ENCODE measurements at regions not wholly inside any gene's neighbourhood (a gene's known extent, or its start where the extent isn't known, plus 50 kb on each side); places are given as distances from the start of the nearest gene placed in this dataset.

DNA sequence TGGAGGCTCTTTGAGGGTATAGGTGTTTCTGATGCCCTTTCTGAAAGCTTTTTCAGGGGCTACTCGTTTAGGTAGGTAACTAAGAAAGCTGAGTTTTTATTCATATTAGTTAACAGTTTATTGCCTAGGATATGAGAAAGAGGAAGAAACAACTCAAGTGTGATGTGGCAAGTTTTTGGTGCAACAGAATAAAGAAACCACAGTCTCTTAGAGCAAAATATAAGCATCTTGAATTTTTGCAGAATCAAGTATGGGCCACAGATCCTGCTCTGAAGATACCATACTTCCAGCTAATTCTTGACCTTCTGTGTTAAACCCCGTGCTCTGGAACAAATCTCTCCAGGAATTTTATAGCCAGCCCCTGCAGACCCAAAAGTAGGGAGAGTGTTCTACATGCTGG is 147.7 kb upstream of the SLC1A4 start:
- Histone ChIP-seq H3K4me1 (ENCODE audit: insufficient read depth, poor library complexity, severe bottlenecking) (peaks cover 27% of the 10 kb centered on the region), H3K9me3 (ENCODE audit: severe bottlenecking) (no peaks in the 10 kb centered on the region), H3K27ac (ENCODE audit: poor library complexity, severe bottlenecking) (no peak overlapping the region), H3K36me3 (ENCODE audit: low read depth) (no peaks in the 10 kb centered on the region), H3K4me3 (ENCODE audit: severe bottlenecking) (no peak overlapping the region), H3K27me3 (ENCODE audit: insufficient read depth, poor library complexity, severe bottlenecking) (no peaks in the 10 kb centered on the region)
- DNase-seq (ENCODE audit: low spot score) (no peak), ATAC-seq (ENCODE audit: low read depth) (no peak)
- TF ChIP-seq, protein P1, sequence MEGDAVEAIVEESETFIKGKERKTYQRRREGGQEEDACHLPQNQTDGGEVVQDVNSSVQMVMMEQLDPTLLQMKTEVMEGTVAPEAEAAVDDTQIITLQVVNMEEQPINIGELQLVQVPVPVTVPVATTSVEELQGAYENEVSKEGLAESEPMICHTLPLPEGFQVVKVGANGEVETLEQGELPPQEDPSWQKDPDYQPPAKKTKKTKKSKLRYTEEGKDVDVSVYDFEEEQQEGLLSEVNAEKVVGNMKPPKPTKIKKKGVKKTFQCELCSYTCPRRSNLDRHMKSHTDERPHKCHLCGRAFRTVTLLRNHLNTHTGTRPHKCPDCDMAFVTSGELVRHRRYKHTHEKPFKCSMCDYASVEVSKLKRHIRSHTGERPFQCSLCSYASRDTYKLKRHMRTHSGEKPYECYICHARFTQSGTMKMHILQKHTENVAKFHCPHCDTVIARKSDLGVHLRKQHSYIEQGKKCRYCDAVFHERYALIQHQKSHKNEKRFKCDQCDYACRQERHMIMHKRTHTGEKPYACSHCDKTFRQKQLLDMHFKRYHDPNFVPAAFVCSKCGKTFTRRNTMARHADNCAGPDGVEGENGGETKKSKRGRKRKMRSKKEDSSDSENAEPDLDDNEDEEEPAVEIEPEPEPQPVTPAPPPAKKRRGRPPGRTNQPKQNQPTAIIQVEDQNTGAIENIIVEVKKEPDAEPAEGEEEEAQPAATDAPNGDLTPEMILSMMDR (IDR thresholded peaks at IDR 0.05; ENCODE audit: poor library complexity, severe bottlenecking): no peak

DNA sequence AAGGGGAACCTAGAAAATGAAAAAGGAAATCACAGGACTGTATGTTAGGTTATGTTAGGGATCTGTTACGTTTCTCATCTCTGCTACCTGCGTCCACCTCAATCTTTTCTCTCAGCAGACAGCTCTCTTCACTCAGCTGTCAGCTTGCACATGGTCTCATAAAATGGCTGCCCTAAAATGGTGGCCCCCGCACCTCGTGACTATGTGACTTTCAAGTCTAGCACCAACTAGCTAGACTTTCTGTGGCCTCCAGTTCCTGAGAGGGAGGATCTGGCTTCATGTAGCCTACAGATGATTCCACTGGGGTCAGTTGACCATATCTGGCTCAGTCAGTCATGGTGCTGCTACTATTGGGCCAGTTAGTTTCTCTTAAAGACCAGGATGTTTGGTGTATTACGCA is 147.2 kb upstream of the SLC1A4 start:
- no peak for DNase-seq (ENCODE audit: low spot score)
- no peak overlapping the region for H3K27ac ChIP-seq (ENCODE audit: poor library complexity, severe bottlenecking)
- ATAC-seq (ENCODE audit: low read depth): no peak
- no peaks in the 10 kb centered on the region for H3K9me3 ChIP-seq (ENCODE audit: severe bottlenecking)
- H3K36me3 ChIP-seq (ENCODE audit: low read depth): no peaks in the 10 kb centered on the region
- no peaks in the 10 kb centered on the region for H3K27me3 ChIP-seq (ENCODE audit: insufficient read depth, poor library complexity, severe bottlenecking)
- peaks cover 27% of the 10 kb centered on the region for H3K4me1 ChIP-seq (ENCODE audit: insufficient read depth, poor library complexity, severe bottlenecking)
- TF ChIP-seq, protein P1 (IDR thresholded peaks at IDR 0.05; ENCODE audit: poor library complexity, severe bottlenecking): no peak
- no peak overlapping the region for H3K4me3 ChIP-seq (ENCODE audit: severe bottlenecking)

DNA sequence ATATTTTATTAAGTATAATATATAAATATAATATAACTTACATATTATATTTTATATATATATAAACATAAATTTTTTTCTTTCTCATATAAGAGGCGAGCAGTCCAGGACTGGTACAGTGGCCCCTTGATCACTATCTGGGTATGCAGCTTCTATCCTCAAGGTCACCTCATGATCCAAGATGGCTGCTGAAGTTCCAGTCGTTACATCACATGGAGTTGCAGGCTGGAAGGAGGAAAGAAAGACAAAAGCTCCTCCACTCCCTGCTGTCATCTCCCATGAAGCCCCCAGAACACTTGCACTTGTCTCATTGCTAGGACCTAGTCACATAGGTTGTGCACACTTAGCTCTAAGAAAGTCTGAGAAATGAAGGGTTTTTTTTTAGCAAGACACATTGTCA is 145.1 kb upstream of the SLC1A4 start:
- Histone ChIP-seq H3K9me3 (ENCODE audit: severe bottlenecking) (no peaks in the 10 kb centered on the region), H3K4me3 (ENCODE audit: severe bottlenecking) (no peak overlapping the region), H3K36me3 (ENCODE audit: low read depth) (no peaks in the 10 kb centered on the region), H3K4me1 (ENCODE audit: insufficient read depth, poor library complexity, severe bottlenecking) (peaks cover 9% of the 10 kb centered on the region), H3K27me3 (ENCODE audit: insufficient read depth, poor library complexity, severe bottlenecking) (no peaks in the 10 kb centered on the region), H3K27ac (ENCODE audit: poor library complexity, severe bottlenecking) (no peak overlapping the region)
- TF ChIP-seq, protein P1 (IDR thresholded peaks at IDR 0.05; ENCODE audit: poor library complexity, severe bottlenecking): no peak
- no peak for DNase-seq (ENCODE audit: low spot score)
- no peak for ATAC-seq (ENCODE audit: low read depth)

DNA sequence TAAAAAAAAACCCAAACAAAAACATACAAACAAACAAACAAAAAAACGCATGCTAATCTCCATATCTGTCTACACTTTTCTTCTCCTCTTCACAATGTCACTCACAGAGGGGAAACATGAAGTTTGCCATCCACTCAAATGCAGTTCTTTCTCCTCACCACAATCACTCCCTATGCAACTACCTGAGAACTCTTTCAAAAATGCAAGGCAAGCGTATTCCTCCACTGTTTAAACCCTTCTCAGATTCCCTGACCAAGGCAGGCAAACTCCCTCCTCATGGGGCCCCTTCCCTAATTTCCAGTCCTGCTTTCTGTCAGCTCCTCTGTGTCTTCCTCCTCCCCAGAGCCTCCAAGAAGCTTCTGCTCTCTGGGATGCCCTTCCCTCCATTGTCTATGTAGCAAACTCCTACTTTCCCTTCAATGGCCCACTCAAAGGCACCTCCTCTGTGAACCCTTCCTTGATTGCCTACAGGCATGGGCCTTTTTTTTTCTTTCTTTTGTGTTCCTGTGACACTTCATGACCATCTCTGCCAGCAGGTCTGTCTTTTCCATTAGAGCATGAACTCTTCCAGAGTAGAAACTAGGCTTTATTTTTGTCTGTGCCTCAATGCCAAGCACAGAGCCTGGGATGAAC is 143.8 kb upstream of the SLC1A4 start:
- ATAC-seq (ENCODE audit: low read depth) (no peak), DNase-seq (ENCODE audit: low spot score) (no peak)
- H3K4me3 ChIP-seq (ENCODE audit: severe bottlenecking): no peak overlapping the region
- H3K27ac ChIP-seq (ENCODE audit: poor library complexity, severe bottlenecking): no peak overlapping the region
- no peaks in the 10 kb centered on the region for H3K27me3 ChIP-seq (ENCODE audit: insufficient read depth, poor library complexity, severe bottlenecking)
- H3K36me3 ChIP-seq (ENCODE audit: low read depth): no peaks in the 10 kb centered on the region
- no peaks in the 10 kb centered on the region for H3K9me3 ChIP-seq (ENCODE audit: severe bottlenecking)
- TF ChIP-seq, protein P1 (IDR thresholded peaks at IDR 0.05; ENCODE audit: poor library complexity, severe bottlenecking): no peak
- peaks cover 7% of the 10 kb centered on the region for H3K4me1 ChIP-seq (ENCODE audit: insufficient read depth, poor library complexity, severe bottlenecking)

DNA sequence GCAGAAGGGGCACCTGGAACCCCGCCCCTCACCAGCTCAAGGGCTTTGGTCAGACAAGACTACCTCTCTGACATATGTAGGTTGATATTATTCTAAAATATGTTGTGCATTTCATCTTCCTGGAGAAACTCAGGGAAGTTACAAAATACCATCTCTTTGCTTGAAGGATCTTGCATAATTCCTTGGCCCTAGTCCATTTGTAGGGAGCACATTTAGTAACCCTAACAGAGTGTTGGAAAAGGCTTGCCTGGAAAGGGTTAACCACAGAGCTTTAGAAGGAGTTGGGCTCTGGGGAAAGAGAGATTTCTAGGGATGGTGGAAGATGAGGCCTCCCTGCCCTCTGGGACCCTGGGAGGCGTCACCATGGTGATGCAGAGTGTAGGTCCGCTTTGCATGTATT is 143.0 kb upstream of the SLC1A4 start:
- ATAC-seq (ENCODE audit: low read depth): no peak
- Histone ChIP-seq H3K4me1 (ENCODE audit: insufficient read depth, poor library complexity, severe bottlenecking) (peaks cover 7% of the 10 kb centered on the region), H3K27me3 (ENCODE audit: insufficient read depth, poor library complexity, severe bottlenecking) (no peaks in the 10 kb centered on the region), H3K27ac (ENCODE audit: poor library complexity, severe bottlenecking) (no peak overlapping the region), H3K9me3 (ENCODE audit: severe bottlenecking) (no peaks in the 10 kb centered on the region), H3K4me3 (ENCODE audit: severe bottlenecking) (no peak overlapping the region), H3K36me3 (ENCODE audit: low read depth) (no peaks in the 10 kb centered on the region)
- TF ChIP-seq, protein P1 (IDR thresholded peaks at IDR 0.05; ENCODE audit: poor library complexity, severe bottlenecking): no peak
- DNase-seq (ENCODE audit: low spot score): no peak
